Pons (tissue), 1 donor: ENCODE measurements at regions not wholly inside any gene's neighbourhood (a gene's known extent, or its start where the extent isn't known, plus 50 kb on each side); places are given as distances from the start of the nearest gene placed in this dataset.
"Not testable (repeated sequence)": the region's sequence is repeated elsewhere in the genome, so short reads cannot be mapped to it uniquely, and the experiment has no call there.

ENCODE experiments used
- DNase-seq: peaks from one replicate; pipeline ENCODE4 v3.0.0-alpha.2; 2016; ENCODE audit warnings: low spot score

GRCh38 chr18:1848716-1849115 lies 722.6 kb downstream of the METTL4 start:
- DNase-seq = no peak

GRCh38 chr18:1849386-1849785 lies 721.9 kb downstream of the METTL4 start:
- DNase-seq = no peak

- DNase-seq = not testable (repeated sequence)
Measured at GRCh38 chr18:1857281-1857680, 714.0 kb downstream of the METTL4 start.

GRCh38 chr18:1861473-1861872 lies 709.8 kb downstream of the METTL4 start:
- DNase-seq = no peak

GRCh38 chr18:1865869-1866268 lies 705.4 kb downstream of the METTL4 start:
- no peak for DNase-seq

- no peak for DNase-seq
Measured at GRCh38 chr18:1872274-1872673, 699.0 kb downstream of the METTL4 start.

- no peak for DNase-seq
Measured at GRCh38 chr18:1875219-1875618, 696.1 kb downstream of the METTL4 start.

GRCh38 chr18:1884623-1885022 lies 686.7 kb downstream of the METTL4 start:
- no peak for DNase-seq

GRCh38 chr18:1891641-1892040 lies 679.7 kb downstream of the METTL4 start:
- no peak for DNase-seq

GRCh38 chr18:1892191-1892590 lies 679.1 kb downstream of the METTL4 start:
- DNase-seq = no peak

- no peak for DNase-seq
Measured at GRCh38 chr18:1895456-1896185, 675.7 kb downstream of the METTL4 start.

GRCh38 chr18:1906421-1906820 lies 664.9 kb downstream of the METTL4 start:
- no peak for DNase-seq

GRCh38 chr18:1907470-1908206 lies 663.7 kb downstream of the METTL4 start:
- DNase-seq = no peak

- no peak for DNase-seq
Measured at GRCh38 chr18:1914489-1914888, 656.8 kb downstream of the METTL4 start.

GRCh38 chr18:1916869-1917523 lies 654.3 kb downstream of the METTL4 start:
- DNase-seq = no peak

- no peak for DNase-seq
Measured at GRCh38 chr18:1917569-1917968, 653.7 kb downstream of the METTL4 start.

- no peak for DNase-seq
Measured at GRCh38 chr18:1922066-1922465, 649.2 kb downstream of the METTL4 start.

GRCh38 chr18:1928711-1929110 lies 642.6 kb downstream of the METTL4 start:
- no peak for DNase-seq

- DNase-seq = no peak
Measured at GRCh38 chr18:1929720-1930119, 641.6 kb downstream of the METTL4 start.

GRCh38 chr18:1930291-1931270 lies 640.7 kb downstream of the METTL4 start:
- DNase-seq = no peak

- no peak for DNase-seq
Measured at GRCh38 chr18:1952486-1952885, 618.8 kb downstream of the METTL4 start.
